H9 (cell line): ENCODE measurements at regions not wholly inside any gene's neighbourhood (a gene's known extent, or its start where the extent isn't known, plus 50 kb on each side); places are given as distances from the start of the nearest gene placed in this dataset.

Experiments used
- DNase-seq: peaks from one replicate; pipeline ENCODE4 v3.0.0-alpha.2; 2017
- H2AFZ ChIP-seq: one replicate; pipeline ENCODE4 v1.6.1; 2013; ENCODE audit warnings: mild to moderate bottlenecking, low read length, control low read depth, moderate library complexity
- H2AK5ac ChIP-seq: 2 replicates; pipeline ENCODE4 v1.6.1; 2013; ENCODE audit warnings: low read length, control low read depth, mixed read lengths; ENCODE audit not compliant: insufficient read length
- H2BK120ac ChIP-seq: one replicate; pipeline ENCODE4 v1.6.1; 2013; ENCODE audit warnings: low read depth, mild to moderate bottlenecking, low read length, control low read depth, inconsistent platforms; ENCODE audit not compliant: poor library complexity, severe bottlenecking
- H2BK12ac ChIP-seq: 2 replicates; pipeline ENCODE4 v1.6.1; 2013; ENCODE audit warnings: low read length, control low read depth, mixed read lengths, low read depth; ENCODE audit not compliant: insufficient read length
- H2BK15ac ChIP-seq: 2 replicates; pipeline ENCODE4 v1.6.1; 2013; ENCODE audit warnings: low read depth, low read length, control low read depth
- H2BK20ac ChIP-seq: one replicate; pipeline ENCODE4 v1.6.1; 2013; ENCODE audit warnings: low read depth, mild to moderate bottlenecking, low read length, control low read depth, inconsistent platforms; ENCODE audit not compliant: poor library complexity, severe bottlenecking
- H2BK5ac ChIP-seq: 2 replicates; pipeline ENCODE4 v1.6.1; 2013; ENCODE audit warnings: low read length, control low read depth, mixed read lengths; ENCODE audit not compliant: insufficient read length
- H3K14ac ChIP-seq: 2 replicates; pipeline ENCODE4 v1.6.1; 2013; ENCODE audit warnings: low read length, control low read depth; ENCODE audit not compliant: insufficient read depth
- H3K18ac ChIP-seq: 2 replicates; pipeline ENCODE4 v1.6.1; 2013; ENCODE audit warnings: low read depth, mild to moderate bottlenecking, mixed read lengths, low read length, control low read depth; ENCODE audit not compliant: insufficient read length
- H3K23ac ChIP-seq: 2 replicates; pipeline ENCODE4 v1.6.1; 2013; ENCODE audit warnings: low read length, control low read depth, mixed read lengths, low read depth; ENCODE audit not compliant: insufficient read length
- H3K23me2 ChIP-seq: 2 replicates; pipeline ENCODE4 v1.6.1; 2013; ENCODE audit warnings: low read depth, mild to moderate bottlenecking, mixed read lengths, low read length, control low read depth; ENCODE audit not compliant: insufficient read length, poor library complexity, severe bottlenecking
- H3K27ac ChIP-seq: 2 replicates; pipeline ENCODE4 v1.5.1; 2013; ENCODE audit warnings: low read length, control low read depth, mixed read lengths, low read depth; ENCODE audit not compliant: insufficient read length
- H3K27me3 ChIP-seq: 2 replicates; pipeline ENCODE4 v1.6.1; 2013; ENCODE audit warnings: low read length, control low read depth, inconsistent platforms; ENCODE audit not compliant: insufficient read depth
- H3K4ac ChIP-seq: 2 replicates; pipeline ENCODE4 v1.6.1; 2013; ENCODE audit warnings: low read depth, mild to moderate bottlenecking, control low read depth, inconsistent platforms, low read length, moderate library complexity
- H3K4me1 ChIP-seq: 2 replicates; pipeline ENCODE4 v1.6.1; 2013; ENCODE audit warnings: low read length, control low read depth, inconsistent platforms; ENCODE audit not compliant: insufficient read depth
- H3K4me2 ChIP-seq: 2 replicates; pipeline ENCODE4 v1.6.1; 2013; ENCODE audit warnings: low read length, control low read depth, mixed read lengths; ENCODE audit not compliant: insufficient read length, insufficient read depth
- H3K56ac ChIP-seq: 2 replicates; pipeline ENCODE4 v1.6.1; 2013; ENCODE audit warnings: low read depth, mild to moderate bottlenecking, mixed read lengths, low read length, control low read depth; ENCODE audit not compliant: insufficient read length
- H3K79me1 ChIP-seq: 2 replicates; pipeline ENCODE4 v1.6.1; 2013; ENCODE audit warnings: low read depth, mild to moderate bottlenecking, moderate library complexity, low read length, control low read depth, inconsistent platforms; ENCODE audit not compliant: insufficient read depth, poor library complexity, severe bottlenecking
- H3K79me2 ChIP-seq: 2 replicates; pipeline ENCODE4 v1.6.1; 2013; ENCODE audit warnings: low read length, control low read depth, inconsistent platforms; ENCODE audit not compliant: insufficient read depth
- H3K9ac ChIP-seq: 2 replicates; pipeline ENCODE4 v1.6.1; 2013; ENCODE audit warnings: low read length, control low read depth, mixed read lengths; ENCODE audit not compliant: insufficient read length; ENCODE audit errors: extremely low read depth
- H3K9me3 ChIP-seq: one replicate; pipeline ENCODE4 v1.6.1; 2013; ENCODE audit warnings: low read depth, low read length, inconsistent platforms; ENCODE audit not compliant: control insufficient read depth
- H3T11ph ChIP-seq: one replicate; pipeline ENCODE4 v1.6.1; 2013; ENCODE audit warnings: mild to moderate bottlenecking, low read length, control low read depth, inconsistent platforms
- H4K20me1 ChIP-seq: one replicate; pipeline ENCODE4 v1.6.1; 2013; ENCODE audit not compliant: control insufficient read depth, insufficient read length, insufficient read depth
- H4K5ac ChIP-seq: 2 replicates; pipeline ENCODE4 v1.6.1; 2013; ENCODE audit warnings: low read depth, mild to moderate bottlenecking, mixed read lengths, low read length, control low read depth; ENCODE audit not compliant: insufficient read length
- H4K8ac ChIP-seq: replicated peaks from 2 replicates; pipeline ENCODE4 v1.6.1; 2013; ENCODE audit warnings: low read length, control low read depth, mixed read lengths, low read depth; ENCODE audit not compliant: insufficient read length
- H4K91ac ChIP-seq: 2 replicates; pipeline ENCODE4 v1.6.1; 2013; ENCODE audit warnings: low read depth, mild to moderate bottlenecking, moderate library complexity, mixed read lengths, low read length, control low read depth; ENCODE audit not compliant: insufficient read length
- H3K27ac Mint-ChIP-seq, 3 experiments: 2 replicates in 2 of 3; 3 replicates in 1 of 3; pipeline ENCODE4 v1.8.0; 2020 to 2021; ENCODE audit warnings: mixed read lengths in 3 of 3, mild to moderate bottlenecking in 1 of 3, moderate library complexity in 1 of 3
- H3K27me3 Mint-ChIP-seq: 2 replicates; pipeline ENCODE4 v1.8.0; 2021; ENCODE audit warnings: low read depth, mild to moderate bottlenecking, moderate library complexity, mixed read lengths
- H3K36me3 Mint-ChIP-seq, 3 experiments: 2 replicates in 2 of 3; 3 replicates in 1 of 3; pipeline ENCODE4 v1.8.0; 2020 to 2021; ENCODE audit warnings: low read depth in 3 of 3, mixed read lengths in 3 of 3; ENCODE audit not compliant: insufficient read depth in 1 of 3
- H3K4me1 Mint-ChIP-seq, 2 experiments: 2 replicates each; pipeline ENCODE4 v1.8.0; 2020; ENCODE audit warnings: mixed read lengths in 2 of 2
- H3K4me3 Mint-ChIP-seq, 2 experiments: 2 replicates in 1 of 2; 3 replicates in 1 of 2; pipeline ENCODE4 v1.8.0; 2020 to 2021; ENCODE audit warnings: mild to moderate bottlenecking in 2 of 2, mixed read lengths in 2 of 2, moderate library complexity in 1 of 2
- H3K9me3 Mint-ChIP-seq, 2 experiments: 2 replicates in 1 of 2; 3 replicates in 1 of 2; pipeline ENCODE4 v1.8.0; 2020; ENCODE audit warnings: mild to moderate bottlenecking in 2 of 2, mixed read lengths in 2 of 2, moderate library complexity in 1 of 2
- CTCF ChIP-seq: fragments of 200-600 bp; sonication (generic); conservative IDR thresholded peaks from 3 replicates; pipeline ENCODE4 v1.8.0; 2021; ENCODE audit warnings: antibody characterized with exemption, mild to moderate bottlenecking
- WGBS: extraction: QIAGEN DNeasy Blood & Tissue Kit; methylation state at CpG from one replicate; pipeline ENCODE4 v1.1.7; 2013; ENCODE audit warnings: missing lambda C conversion rate, low lambda C conversion rate, mixed read lengths; ENCODE audit not compliant: insufficient read length; ENCODE audit errors: extremely low coverage; 5-methylcytosine and 5-hydroxymethylcytosine counted together

GRCh38 chr17:51493206-51493605 lies 232.9 kb downstream of the UTP18 start:
- Histone ChIP-seq H2AFZ (no peak overlapping the region), H4K20me1 (no peaks in the 10 kb centered on the region), H4K8ac (no peak overlapping the region), H2BK12ac (no peak overlapping the region), H3K56ac (no peak overlapping the region), H4K5ac (no peak overlapping the region), H2BK20ac (no peak overlapping the region), H3K23me2 (no peaks in the 10 kb centered on the region), H3K18ac (peak overlapping the region; percentile 58), H3T11ph (no peak overlapping the region), H3K4ac (no peak overlapping the region), H3K9ac (no peak overlapping the region), H3K4me1 (no peaks in the 10 kb centered on the region), H2BK120ac (no peak overlapping the region), H3K79me1 (no peaks in the 10 kb centered on the region), H2BK5ac (no peak overlapping the region), H3K27me3 (no peaks in the 10 kb centered on the region), H2BK15ac (no peak overlapping the region), H3K9me3 (no peaks in the 10 kb centered on the region), H3K23ac (no peak overlapping the region), H3K79me2 (no peaks in the 10 kb centered on the region), H3K27ac (no peak overlapping the region), H3K4me2 (no peak overlapping the region), H4K91ac (no peak overlapping the region), H2AK5ac (no peak overlapping the region), H3K14ac (no peak overlapping the region)
- Mint-ChIP-seq H3K27me3 (peaks cover 4% of the 10 kb centered on the region), H3K4me3 (no peak overlapping the region), H3K36me3 (no peaks in the 10 kb centered on the region; a peak in 1 of 7 replicates), H3K27ac (peak overlapping the region in 1 of 3 experiments; percentile 49; a peak in 1 of 7 replicates), H3K9me3 (no peaks in the 10 kb centered on the region; a peak in 1 of 5 replicates), H3K4me1 (no peaks in the 10 kb centered on the region)
- no peak for DNase-seq
- TF ChIP-seq CTCF, result no peak
- WGBS, result no CpG with 5 or more reads among the region's 2 CpGs
